GM23338 (cell line): ENCODE measurements at regions not wholly inside any gene's neighbourhood (a gene's known extent, or its start where the extent isn't known, plus 50 kb on each side); places are given as distances from the start of the nearest gene placed in this dataset.

Experiments
- ATAC-seq: fragments of 200-7000 bp; cut with Tn5 transposase; 3 replicates; pipeline ENCODE4 v1.9.1; 2020
- DNase-seq: peaks from one replicate; pipeline ENCODE4 v3.0.0-alpha.2; 2015; ENCODE audit warnings: low spot score
- H2AFZ ChIP-seq: fragments of 200-600 bp; sonication (generic); 2 replicates; pipeline ENCODE4 v1.8.0; 2016; ENCODE audit warnings: antibody characterized with exemption, mild to moderate bottlenecking, moderate library complexity
- H3F3A ChIP-seq: fragments of 200-600 bp; sonication (generic); replicated peaks from 2 replicates; pipeline ENCODE4 v1.8.0; 2017; ENCODE audit warnings: antibody characterized with exemption, mixed run types, low read depth
- H3K27ac ChIP-seq: fragments of 200-600 bp; sonication (generic); 2 replicates; pipeline ENCODE4 v1.6.1; 2016; ENCODE audit warnings: low read depth
- H3K27me3 ChIP-seq: fragments of 200-600 bp; sonication (generic); 2 replicates; pipeline ENCODE4 v1.8.0; 2016; ENCODE audit warnings: mild to moderate bottlenecking, mixed run types, moderate library complexity; ENCODE audit not compliant: insufficient read depth
- H3K36me3 ChIP-seq: fragments of 200-600 bp; sonication (generic); 2 replicates; pipeline ENCODE4 v1.8.0; 2016; ENCODE audit warnings: mild to moderate bottlenecking; ENCODE audit not compliant: insufficient read depth
- H3K4me1 ChIP-seq: fragments of 200-600 bp; sonication (generic); 2 replicates; pipeline ENCODE4 v1.8.0; 2016; ENCODE audit warnings: mild to moderate bottlenecking, moderate library complexity; ENCODE audit not compliant: insufficient read depth
- H3K4me2 ChIP-seq: fragments of 200-600 bp; sonication (generic); 2 replicates; pipeline ENCODE4 v1.7.1; 2017; ENCODE audit warnings: mixed run types
- H3K4me3 ChIP-seq: fragments of 200-600 bp; sonication (generic); 2 replicates; pipeline ENCODE4 v1.6.1; 2016; ENCODE audit warnings: mixed run types
- H3K79me2 ChIP-seq: fragments of 200-600 bp; sonication (generic); replicated peaks from 2 replicates; pipeline ENCODE4 v1.8.0; 2017; ENCODE audit warnings: mild to moderate bottlenecking; ENCODE audit not compliant: insufficient read depth
- H3K9me2 ChIP-seq: fragments of 200-600 bp; sonication (generic); 2 replicates; pipeline ENCODE4 v1.8.0; 2017; ENCODE audit not compliant: insufficient read depth
- H4K20me1 ChIP-seq: fragments of 200-600 bp; sonication (generic); replicated peaks from 2 replicates; pipeline ENCODE4 v1.8.0; 2017; ENCODE audit warnings: mild to moderate bottlenecking; ENCODE audit not compliant: insufficient read depth
- H3K27ac Mint-ChIP-seq: 2 replicates; pipeline ENCODE4 v1.8.0; 2020; ENCODE audit warnings: inconsistent platforms, mild to moderate bottlenecking, moderate library complexity, mixed read lengths
- H3K27me3 Mint-ChIP-seq: 3 replicates; pipeline ENCODE4 v1.8.0; 2022; ENCODE audit warnings: low read depth, mild to moderate bottlenecking, moderate library complexity, mixed read lengths, inconsistent platforms; ENCODE audit not compliant: insufficient read depth, poor library complexity
- H3K36me3 Mint-ChIP-seq: 3 replicates; pipeline ENCODE4 v1.8.0; 2021; ENCODE audit warnings: low read depth, mild to moderate bottlenecking, inconsistent platforms, moderate library complexity, mixed read lengths
- H3K4me1 Mint-ChIP-seq: 3 replicates; pipeline ENCODE4 v1.8.0; 2020; ENCODE audit warnings: mild to moderate bottlenecking, inconsistent platforms, mixed read lengths
- H3K4me3 Mint-ChIP-seq: 3 replicates; pipeline ENCODE4 v1.8.0; 2021; ENCODE audit warnings: moderate library complexity, mild to moderate bottlenecking, inconsistent platforms, mixed read lengths
- H3K9me3 Mint-ChIP-seq: 3 replicates; pipeline ENCODE4 v1.8.0; 2020; ENCODE audit warnings: moderate library complexity, mild to moderate bottlenecking, inconsistent platforms, mixed read lengths
- CREB1 ChIP-seq: fragments of 250-450 bp; sonication (Bioruptor Pico); IDR thresholded peaks from 2 replicates; pipeline ENCODE4 v1.5.0; 2020; ENCODE audit warnings: low read depth, mild to moderate bottlenecking, moderate library complexity
- ETS1 ChIP-seq: IDR thresholded peaks from 2 replicates; pipeline ENCODE4 v1.6.1; 2016; ENCODE audit warnings: antibody characterized with exemption
- EZH2 ChIP-seq: fragments of 200-600 bp; sonication (generic); IDR thresholded peaks from one replicate; pipeline ENCODE4 v1.8.0; 2017; ENCODE audit warnings: antibody characterized with exemption, mild to moderate bottlenecking, low read depth; ENCODE audit not compliant: unreplicated experiment
- NANOG ChIP-seq: IDR thresholded peaks from 2 replicates; pipeline ENCODE4 v1.6.1; 2016; ENCODE audit warnings: antibody characterized with exemption, borderline replicate concordance
- POLR2AphosphoS5 ChIP-seq: IDR thresholded peaks from 2 replicates; pipeline ENCODE4 v1.6.1; 2016; ENCODE audit warnings: antibody characterized with exemption, low read depth
- REST ChIP-seq: IDR thresholded peaks from one replicate; pipeline ENCODE4 v1.6.1; 2018; ENCODE audit warnings: antibody characterized with exemption; ENCODE audit not compliant: unreplicated experiment
- STAT1 ChIP-seq: IDR thresholded peaks from one replicate; pipeline ENCODE4 v1.6.1; 2016; ENCODE audit warnings: antibody characterized with exemption; ENCODE audit not compliant: unreplicated experiment
- ZNF114 ChIP-seq: fragments of 250-450 bp; sonication (Bioruptor Pico); IDR thresholded peaks from 2 replicates; pipeline ENCODE4 v1.5.0; 2020; ENCODE audit warnings: mild to moderate bottlenecking, moderate library complexity
- ZNF331 ChIP-seq: fragments of 250-450 bp; sonication (Bioruptor Pico); IDR thresholded peaks from 2 replicates; pipeline ENCODE4 v1.5.0; 2020; ENCODE audit warnings: low read depth, mild to moderate bottlenecking, moderate library complexity
- ZNF462 ChIP-seq: fragments of 250-450 bp; sonication (Bioruptor Pico); IDR thresholded peaks from 2 replicates; pipeline ENCODE4 v1.5.0; 2020; ENCODE audit warnings: mild to moderate bottlenecking, moderate library complexity
- TF ChIP-seq, protein P1 (sequence below), 2 experiments: fragments of 200-600 bp in 1 of 2; sonication (generic) in 1 of 2; conservative IDR thresholded peaks; 2 replicates each; pipeline versions ENCODE4 v1.5.1 to v1.6.1; 2016 to 2017; ENCODE audit warnings: antibody characterized with exemption in 2 of 2, low read depth in 2 of 2, mild to moderate bottlenecking in 2 of 2, moderate library complexity in 1 of 2

DNA sequence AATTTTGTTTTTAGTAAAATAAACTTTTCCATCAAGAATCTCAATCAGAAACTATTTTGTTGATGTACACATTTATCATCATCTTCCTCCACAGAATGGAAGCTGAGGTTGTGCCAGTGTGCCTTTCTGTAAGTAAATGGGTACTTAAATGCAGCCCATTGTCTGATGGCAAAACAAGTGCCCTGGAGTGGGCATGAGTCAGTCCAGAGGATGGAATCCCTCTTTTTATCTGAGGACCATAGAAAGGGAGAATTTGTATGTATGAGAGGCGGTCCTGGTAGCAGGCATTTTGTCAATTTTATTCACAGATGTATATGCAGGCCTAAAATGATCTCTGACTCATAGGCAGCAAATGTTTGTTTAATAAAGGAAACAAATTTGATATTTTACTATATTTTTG is 102.1 kb upstream of the MAGI2 start:
- H3K4me1 ChIP-seq, result peaks cover 7% of the 10 kb centered on the region; the same call in 1 of the 2 replicates
- Mint-ChIP-seq H3K9me3 (no peaks in the 10 kb centered on the region), H3K4me3 (no peak overlapping the region), H3K4me1 (peaks cover 4% of the 10 kb centered on the region), H3K36me3 (no peaks in the 10 kb centered on the region), H3K27ac (no peak overlapping the region), H3K27me3 (no peaks in the 10 kb centered on the region)
- H3K4me3 ChIP-seq, result no peak overlapping the region
- no peak for TF ChIP-seq CREB1 (CRISPR knock-in tag)
- TF ChIP-seq STAT1, result no peak
- no peak for TF ChIP-seq ZNF331
- no peak for TF ChIP-seq ZNF462 (CRISPR knock-in tag)
- no peak for TF ChIP-seq EZH2
- TF ChIP-seq ZNF114 (CRISPR knock-in tag), result no peak
- no peak for TF ChIP-seq REST
- no peak for TF ChIP-seq POLR2AphosphoS5
- TF ChIP-seq, protein P1, sequence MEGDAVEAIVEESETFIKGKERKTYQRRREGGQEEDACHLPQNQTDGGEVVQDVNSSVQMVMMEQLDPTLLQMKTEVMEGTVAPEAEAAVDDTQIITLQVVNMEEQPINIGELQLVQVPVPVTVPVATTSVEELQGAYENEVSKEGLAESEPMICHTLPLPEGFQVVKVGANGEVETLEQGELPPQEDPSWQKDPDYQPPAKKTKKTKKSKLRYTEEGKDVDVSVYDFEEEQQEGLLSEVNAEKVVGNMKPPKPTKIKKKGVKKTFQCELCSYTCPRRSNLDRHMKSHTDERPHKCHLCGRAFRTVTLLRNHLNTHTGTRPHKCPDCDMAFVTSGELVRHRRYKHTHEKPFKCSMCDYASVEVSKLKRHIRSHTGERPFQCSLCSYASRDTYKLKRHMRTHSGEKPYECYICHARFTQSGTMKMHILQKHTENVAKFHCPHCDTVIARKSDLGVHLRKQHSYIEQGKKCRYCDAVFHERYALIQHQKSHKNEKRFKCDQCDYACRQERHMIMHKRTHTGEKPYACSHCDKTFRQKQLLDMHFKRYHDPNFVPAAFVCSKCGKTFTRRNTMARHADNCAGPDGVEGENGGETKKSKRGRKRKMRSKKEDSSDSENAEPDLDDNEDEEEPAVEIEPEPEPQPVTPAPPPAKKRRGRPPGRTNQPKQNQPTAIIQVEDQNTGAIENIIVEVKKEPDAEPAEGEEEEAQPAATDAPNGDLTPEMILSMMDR (conservative IDR thresholded peaks at IDR 0.05; ENCODE audit: low read depth in 2 of 2), result no peak
- no peak for TF ChIP-seq NANOG
- TF ChIP-seq ETS1, result no peak
- H3K27ac ChIP-seq, result no peak overlapping the region
- no peaks in the 10 kb centered on the region for H3K36me3 ChIP-seq
- H3F3A ChIP-seq, result no peaks in the 10 kb centered on the region
- no peaks in the 10 kb centered on the region for H3K27me3 ChIP-seq
- H3K79me2 ChIP-seq, result no peaks in the 10 kb centered on the region
- no peak overlapping the region for H2AFZ ChIP-seq
- DNase-seq (no peak), ATAC-seq (no peak)
- H4K20me1 ChIP-seq, result no peaks in the 10 kb centered on the region
- H3K9me2 ChIP-seq, result no peaks in the 10 kb centered on the region
- H3K4me2 ChIP-seq, result no peak overlapping the region
